ENCODE measurements at regions not wholly inside any gene's neighbourhood (a gene's known extent, or its start where the extent isn't known, plus 50 kb on each side); places are given as distances from the start of the nearest gene placed in this dataset.

GRCh38 chr10:58010073-58010702 is 257.5 kb downstream of the IPMK start:
- no peak for DNase-seq

DNA sequence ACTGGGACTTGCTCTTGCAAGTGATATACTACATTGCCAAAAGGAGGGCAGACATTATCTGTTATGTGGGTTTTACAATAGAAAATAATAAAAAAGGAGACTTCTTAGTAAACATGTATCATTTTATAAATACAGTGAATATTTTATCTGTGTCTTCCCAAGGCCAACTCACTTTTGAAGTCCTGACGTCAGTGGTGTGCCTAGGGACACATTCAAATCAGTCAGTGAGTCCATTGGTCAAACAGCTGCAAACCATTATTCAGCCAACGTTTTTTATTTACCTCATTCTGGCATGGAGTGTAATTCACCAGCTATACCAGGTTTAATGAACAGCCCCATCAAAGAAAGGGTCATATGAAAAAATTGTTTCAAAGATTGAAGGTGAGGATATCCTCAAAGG is 263.7 kb downstream of the IPMK start:
- DNase-seq, result no peak

GRCh38 chr10:58001159-58001558 is 266.5 kb downstream of the IPMK start:
- DNase-seq, result no peak

DNA sequence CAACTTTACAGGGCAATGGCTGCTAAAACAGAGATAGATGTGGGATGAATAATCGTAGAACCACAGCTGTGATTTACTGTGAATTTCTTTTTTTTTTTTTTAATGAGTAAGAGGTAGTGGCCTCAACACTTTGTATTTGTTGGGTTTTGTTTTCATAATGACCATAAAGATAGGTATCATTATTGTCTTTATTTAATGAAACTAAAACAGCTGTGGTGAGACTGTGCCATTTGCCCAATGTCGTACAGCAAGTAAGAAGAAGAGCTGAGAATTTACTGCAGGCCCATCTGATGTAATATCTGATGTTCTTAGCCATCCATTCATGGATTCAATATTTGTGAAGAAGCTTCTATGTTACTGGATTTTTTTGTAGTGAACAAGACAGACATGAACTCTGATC is 271.2 kb downstream of the IPMK start:
- no peak for DNase-seq

DNA sequence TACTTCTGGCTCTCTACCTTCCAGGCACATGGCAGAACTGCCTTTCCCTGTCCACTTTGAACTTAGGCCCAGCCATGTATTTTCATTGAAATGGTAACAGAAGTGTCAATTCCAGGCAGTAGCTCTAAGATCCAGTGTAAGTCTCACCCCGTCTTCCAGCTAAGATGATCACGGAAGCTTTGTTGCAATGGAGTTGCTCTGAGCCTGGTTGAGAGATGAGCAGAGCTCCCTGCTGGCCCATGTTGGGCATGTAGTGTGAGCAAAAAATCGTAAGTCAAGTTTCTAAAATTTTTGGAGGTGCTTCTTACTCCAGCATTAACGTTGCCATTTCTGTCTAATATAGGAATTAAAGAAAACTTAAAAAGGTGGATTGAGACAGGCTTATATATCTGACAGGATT is 274.4 kb downstream of the IPMK start:
- no peak for DNase-seq

DNA sequence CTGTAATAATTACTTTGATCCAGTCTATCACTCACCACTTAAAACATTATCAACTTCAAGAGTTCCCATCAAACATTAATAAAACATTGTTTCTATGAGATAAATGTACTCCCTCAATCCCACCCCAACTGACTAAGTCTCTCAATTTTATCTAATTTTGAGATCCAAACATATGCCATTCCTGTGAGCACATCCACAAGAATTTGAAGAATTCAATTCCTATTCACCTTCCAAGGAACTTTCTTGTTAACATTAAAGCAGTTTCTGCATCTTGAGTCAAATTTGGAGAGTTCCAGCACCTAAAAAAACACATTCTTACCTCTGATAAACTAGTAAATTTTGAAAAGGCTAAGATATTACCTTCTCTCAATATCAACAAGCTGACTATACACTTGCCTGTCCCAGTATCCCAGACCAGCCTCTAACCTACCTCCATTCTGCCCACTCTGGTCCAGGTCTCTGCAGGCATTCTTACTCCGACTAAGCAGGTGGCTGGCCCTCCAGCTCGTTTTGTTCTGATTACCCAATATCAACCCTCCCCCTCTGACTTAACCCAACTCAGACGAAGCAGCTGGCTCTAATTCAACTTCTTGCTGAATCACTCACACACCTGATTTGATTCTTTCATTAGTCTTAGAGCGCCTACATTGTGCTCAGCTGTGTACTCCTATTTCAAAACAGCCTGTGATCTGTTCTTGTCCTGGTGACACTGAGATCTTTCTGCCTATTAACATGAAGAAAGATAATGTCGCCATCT is 275.2 kb downstream of the IPMK start:
- DNase-seq, result no peak

GRCh38 chr10:57988964-57989363 is 278.7 kb downstream of the IPMK start:
- DNase-seq, result no peak

- no peak for DNase-seq
Observed at GRCh38 chr10:57987055-57987721, 280.5 kb downstream of the IPMK start.

DNA sequence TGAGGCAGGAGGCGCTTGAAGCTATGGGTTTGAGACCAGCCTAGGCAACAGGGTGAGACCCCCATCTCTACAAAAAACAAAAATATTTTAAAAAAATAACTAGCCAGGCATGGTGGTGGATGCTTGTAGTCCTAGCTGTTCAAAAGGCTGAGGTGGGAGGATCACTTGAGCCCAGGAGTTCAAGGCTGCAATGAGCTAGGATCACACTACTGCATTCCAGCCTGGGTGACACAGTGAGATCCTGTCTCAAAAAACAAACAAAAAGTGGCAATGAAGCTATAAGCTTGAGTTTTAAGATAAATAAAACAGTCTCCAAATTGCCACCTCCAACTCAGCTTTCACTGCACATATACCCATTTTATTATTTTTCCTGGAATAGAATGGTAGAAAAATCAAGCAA is 281.3 kb downstream of the IPMK start:
- no peak for DNase-seq

DNA sequence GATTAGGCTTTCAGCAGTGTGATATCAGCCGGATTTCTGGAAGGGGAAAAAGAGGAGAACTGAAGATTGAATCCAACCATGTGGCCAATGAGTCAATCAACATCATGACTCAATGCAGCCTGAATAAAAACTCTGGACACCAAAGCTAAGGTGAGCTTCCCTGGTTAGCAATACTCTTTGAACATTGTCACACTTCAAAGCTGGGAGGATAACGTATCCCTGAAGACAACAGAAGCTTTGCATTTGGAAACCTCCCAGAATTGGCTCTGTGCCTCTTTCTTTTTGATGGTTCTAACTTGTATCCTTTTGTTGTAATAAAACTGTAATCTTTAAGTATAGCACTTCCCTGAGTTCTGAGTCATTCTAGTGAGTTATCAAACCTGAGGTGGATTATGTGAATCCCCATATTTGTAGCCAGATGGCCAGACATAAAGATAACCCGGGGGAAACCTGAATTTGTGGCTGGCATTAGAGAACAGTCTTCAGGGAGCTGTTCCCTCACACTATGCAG is 284.4 kb downstream of the IPMK start:
- DNase-seq, result no peak

GRCh38 chr10:57982091-57982490 is 285.6 kb downstream of the IPMK start:
- no peak for DNase-seq

DNA sequence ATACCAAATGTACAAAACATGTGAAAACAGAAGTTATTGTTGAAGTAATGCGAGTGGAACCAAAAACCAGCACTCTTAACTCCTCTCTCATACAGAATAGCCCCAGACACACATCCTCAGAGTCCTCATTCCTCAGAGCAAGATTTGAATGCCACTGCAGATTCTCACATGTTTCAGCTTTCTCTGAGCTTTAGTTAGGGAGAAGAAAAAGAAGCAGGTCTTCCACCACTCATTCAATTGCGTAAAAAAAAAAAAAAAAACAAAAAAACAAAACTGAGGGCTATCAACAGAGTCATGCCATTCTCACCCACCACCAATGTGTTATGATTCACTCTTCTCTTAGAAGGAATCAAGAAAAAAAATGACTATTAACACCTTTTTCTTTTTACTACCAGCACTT is 287.7 kb downstream of the IPMK start:
- DNase-seq, result no peak

DNA sequence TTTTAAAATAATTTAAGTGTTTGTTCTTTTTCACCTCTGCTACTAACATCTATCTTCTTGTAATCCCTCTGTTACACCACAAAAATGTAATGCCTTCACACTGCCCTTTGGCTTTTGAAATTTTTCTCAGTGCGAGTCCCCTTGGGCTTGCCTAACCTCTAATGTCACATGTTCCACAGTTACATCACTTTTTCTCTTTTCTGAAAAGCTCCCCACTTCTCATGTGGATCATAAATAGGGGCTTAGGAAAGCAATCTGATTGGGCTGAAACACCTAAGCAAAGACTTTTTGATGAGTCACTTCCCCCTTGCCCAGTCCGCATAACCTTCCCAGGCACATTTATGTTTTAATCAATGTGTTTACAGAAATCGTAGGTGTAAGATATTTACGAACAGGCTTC is 288.2 kb downstream of the IPMK start:
- no peak for DNase-seq

DNA sequence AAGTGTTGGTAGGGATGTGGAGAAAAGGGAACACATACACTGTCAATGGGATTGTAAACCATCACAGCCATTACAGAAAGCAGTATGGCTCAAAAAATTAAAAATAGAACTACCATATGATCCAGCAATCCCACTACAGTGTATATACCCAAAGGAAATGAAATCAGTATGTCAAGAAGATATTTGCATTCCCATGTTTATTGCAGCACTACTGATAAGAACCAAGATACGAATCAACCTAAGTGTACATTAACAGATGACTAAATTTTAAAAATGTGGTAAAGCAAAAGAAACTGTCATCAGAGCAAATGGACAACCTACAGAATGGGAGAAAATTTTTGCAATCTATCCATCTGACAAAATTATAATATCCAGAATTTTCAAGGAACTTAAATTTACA is 290.4 kb downstream of the IPMK start:
- DNase-seq, result no peak

GRCh38 chr10:57973451-57973850 is 294.2 kb downstream of the IPMK start:
- no peak for DNase-seq

DNA sequence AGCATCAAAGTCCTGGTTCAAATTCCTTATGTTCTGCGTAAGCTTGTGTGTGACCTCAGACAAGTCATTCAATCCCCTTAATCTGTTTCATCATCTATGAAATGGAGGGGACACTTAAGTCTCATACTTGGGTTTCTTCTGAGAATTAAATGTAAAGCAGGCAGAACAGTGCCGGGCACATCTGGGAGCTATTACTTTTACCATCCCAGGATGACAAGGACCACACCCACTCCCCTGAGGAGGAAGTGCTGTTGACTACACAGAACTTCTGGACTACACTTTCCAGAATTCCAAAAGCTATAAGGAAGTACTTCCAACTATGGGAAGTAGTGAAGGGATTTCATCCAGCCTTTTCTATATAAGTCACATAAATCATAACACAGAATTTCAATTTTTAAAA is 294.9 kb downstream of the IPMK start:
- DNase-seq, result no peak

DNA sequence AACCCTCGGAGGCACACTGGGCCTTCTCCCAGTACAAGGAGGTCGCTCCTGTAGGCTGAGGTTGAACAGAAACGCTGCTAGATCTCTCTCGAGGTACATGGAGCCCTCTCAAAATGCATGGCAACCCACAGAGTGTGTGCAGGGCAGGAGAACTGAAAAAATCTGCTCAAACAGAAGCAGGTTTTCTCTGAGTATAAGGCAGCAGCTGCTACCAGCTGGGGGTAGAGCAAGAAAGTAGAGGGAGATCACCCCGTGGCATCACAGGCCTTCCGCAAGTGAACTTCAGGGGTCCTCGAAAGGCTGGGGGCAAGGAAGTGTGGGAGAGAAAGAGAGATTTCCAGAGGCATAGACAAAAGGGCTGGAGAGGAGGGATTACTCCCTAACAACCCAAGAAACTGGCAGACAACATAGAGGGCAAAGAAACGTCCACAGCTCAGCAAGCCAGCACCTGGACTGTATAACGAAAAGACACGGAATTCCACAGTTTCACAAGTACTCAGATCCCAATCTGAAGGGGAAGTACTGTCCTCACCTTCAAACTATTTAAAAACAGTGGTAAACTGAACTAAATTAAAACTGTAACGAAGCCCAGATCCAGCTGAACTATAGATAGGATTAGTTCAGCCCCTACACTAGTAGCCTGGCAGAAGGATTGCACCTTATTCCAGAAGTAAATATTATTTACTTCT is 299.2 kb downstream of the IPMK start:
- DNase-seq, result no peak

GRCh38 chr10:57964351-57964750 is 303.3 kb downstream of the IPMK start:
- peak; percentile 60 to 81 for DNase-seq

DNA sequence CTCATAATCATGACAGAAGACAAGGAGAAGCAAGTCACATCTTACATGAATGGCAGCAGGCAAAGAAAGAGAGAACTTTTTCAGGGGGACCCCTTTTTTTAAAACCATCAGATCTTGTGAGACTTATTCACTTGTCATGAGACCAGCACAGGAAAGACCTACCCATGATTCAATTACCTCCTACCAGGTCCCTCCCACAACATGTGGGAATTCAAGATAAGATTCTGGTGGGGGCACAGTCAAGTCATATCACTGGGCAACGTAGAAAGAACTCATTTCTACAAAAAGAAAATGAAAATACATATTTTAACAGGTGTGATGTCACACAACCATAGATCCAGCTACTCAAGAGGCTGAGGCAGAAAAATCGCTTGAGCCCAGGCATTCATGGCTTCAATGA is 304.1 kb downstream of the IPMK start:
- DNase-seq, result no peak

- no peak for DNase-seq
Observed at GRCh38 chr10:57962839-57963238, 304.9 kb downstream of the IPMK start.

- no peak for DNase-seq
Observed at GRCh38 chr10:57961487-57961886, 306.2 kb downstream of the IPMK start.

DNA sequence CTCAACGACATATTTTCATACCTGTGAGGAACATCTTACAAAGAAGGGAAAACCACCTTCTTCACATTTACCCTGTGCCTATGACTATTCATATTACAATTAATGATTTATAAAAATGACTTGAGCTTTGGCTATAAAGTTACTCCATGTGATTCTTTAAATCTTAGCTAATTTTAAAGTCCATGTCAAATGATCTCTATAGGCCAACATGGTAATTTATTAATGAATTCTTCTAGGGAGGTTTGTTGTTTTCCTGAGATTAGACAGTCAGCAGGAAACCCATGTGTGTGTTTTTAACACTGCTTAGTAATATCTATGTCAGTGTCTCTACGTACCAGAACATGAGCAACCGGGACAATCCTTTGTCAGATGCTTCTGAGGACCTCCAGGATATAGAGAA is 307.3 kb downstream of the IPMK start:
- no peak for DNase-seq

DNA sequence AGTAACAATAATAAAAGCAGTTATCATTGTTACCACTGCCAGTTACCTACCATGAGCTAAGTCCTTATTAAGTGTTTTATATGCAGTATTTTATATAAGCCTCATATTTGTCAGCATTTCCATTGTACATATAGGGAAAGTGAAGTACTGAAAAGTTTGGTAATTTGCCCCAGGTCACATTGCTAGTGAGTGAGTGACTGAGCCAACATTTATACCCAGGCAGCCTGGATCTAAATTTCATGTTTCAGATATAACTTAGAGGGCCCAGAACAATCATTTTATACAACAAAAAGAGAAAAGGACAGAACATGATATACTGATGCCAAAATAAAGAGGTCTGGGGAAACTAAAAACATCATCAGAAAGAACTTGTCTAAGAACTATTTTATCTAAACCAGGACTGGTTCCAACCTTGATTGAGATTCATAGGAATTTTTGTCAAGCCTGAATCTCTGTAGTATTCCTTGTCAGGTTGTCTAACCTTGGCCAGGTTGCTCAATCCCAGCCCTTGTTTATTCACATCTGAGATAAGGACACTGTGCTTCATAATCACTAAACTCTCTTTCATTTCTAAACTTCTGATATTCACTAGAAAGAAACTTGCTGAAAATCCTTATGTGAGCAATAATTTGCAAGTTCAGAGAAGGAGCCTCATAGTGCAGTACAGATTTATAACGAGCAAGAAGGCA is 308.2 kb downstream of the IPMK start:
- DNase-seq, result no peak

Data from hippocampal formation (tissue), 2 donors.